ENCODE measurements at regions not wholly inside any gene's neighbourhood (a gene's known extent, or its start where the extent isn't known, plus 50 kb on each side); places are given as distances from the start of the nearest gene placed in this dataset.
"Not testable (repeated sequence)": the region's sequence is repeated elsewhere in the genome, so short reads cannot be mapped to it uniquely, and the experiment has no call there.

- Histone ChIP-seq H3K4me3 (ENCODE audit: low read depth, low read length) (no peak overlapping the region), H3K9me3 (ENCODE audit: control insufficient read depth, insufficient read depth, low read depth, low read length) (peaks cover 5% of the 10 kb centered on the region; the same call in 1 of the 2 replicates), H3K9ac (ENCODE audit: low read length) (no peak overlapping the region), H3K27ac (ENCODE audit: low read depth, low read length) (no peak overlapping the region), H3K36me3 (ENCODE audit: control insufficient read depth, insufficient read depth, low read length) (no peaks in the 10 kb centered on the region), H3K27me3 (ENCODE audit: control insufficient read depth, insufficient read depth, low read length) (no peaks in the 10 kb centered on the region), H3K4me1 (ENCODE audit: control insufficient read depth, insufficient read depth, low read length) (no peaks in the 10 kb centered on the region)
Measured at GRCh38 chr13:22821589-22821988, 359.2 kb upstream of the SGCG start.

DNA sequence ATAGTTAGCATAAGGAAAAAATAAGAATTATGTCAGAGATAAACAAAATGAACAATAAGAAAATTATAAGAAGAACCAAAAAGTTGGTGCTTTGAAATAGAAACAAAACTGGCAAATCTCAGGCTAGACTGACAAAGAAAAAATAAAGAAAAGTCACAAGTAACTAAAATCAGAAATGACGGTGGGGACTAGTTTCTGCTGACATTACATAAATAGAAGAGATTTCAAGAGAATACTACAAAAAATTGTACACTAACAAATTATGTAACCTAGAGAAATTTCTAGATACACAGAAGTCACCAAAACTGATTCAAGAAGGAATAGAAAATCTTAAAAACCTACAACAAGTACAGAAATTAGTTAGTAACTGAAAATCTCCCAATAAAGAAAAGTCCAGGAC is 355.6 kb upstream of the SGCG start:
- H3K9ac ChIP-seq (ENCODE audit: low read length), result no peak overlapping the region
- H3K9me3 ChIP-seq (ENCODE audit: control insufficient read depth, insufficient read depth, low read depth, low read length), result peaks cover 4% of the 10 kb centered on the region; the same call in 1 of the 2 replicates
- no peak overlapping the region for H3K4me3 ChIP-seq (ENCODE audit: low read depth, low read length)
- H3K27ac ChIP-seq (ENCODE audit: low read depth, low read length), result no peak overlapping the region
- H3K27me3 ChIP-seq (ENCODE audit: control insufficient read depth, insufficient read depth, low read length), result no peaks in the 10 kb centered on the region
- no peaks in the 10 kb centered on the region for H3K36me3 ChIP-seq (ENCODE audit: control insufficient read depth, insufficient read depth, low read length)
- no peaks in the 10 kb centered on the region for H3K4me1 ChIP-seq (ENCODE audit: control insufficient read depth, insufficient read depth, low read length)

DNA sequence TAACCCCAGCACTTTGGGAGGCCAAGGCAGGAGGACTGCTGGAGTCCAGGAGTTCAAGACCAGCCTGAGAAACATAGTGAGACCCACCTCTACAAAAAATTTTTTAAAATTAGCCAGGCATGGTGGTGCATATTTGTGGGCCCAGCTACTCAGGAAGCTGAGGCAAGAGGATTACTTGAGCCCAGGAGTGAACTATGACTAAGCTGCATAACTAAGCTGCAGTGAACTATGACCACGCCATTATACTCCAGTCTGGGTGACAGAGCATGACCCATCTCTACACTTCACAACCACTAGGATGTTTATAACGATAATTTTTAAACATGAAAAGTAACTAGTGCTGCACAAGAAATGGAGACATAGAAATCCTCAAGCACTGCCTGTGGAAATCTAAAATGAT is 352.7 kb upstream of the SGCG start:
- no peaks in the 10 kb centered on the region for H3K4me1 ChIP-seq (ENCODE audit: control insufficient read depth, insufficient read depth, low read length)
- no peaks in the 10 kb centered on the region for H3K27me3 ChIP-seq (ENCODE audit: control insufficient read depth, insufficient read depth, low read length)
- no peak overlapping the region for H3K9ac ChIP-seq (ENCODE audit: low read length)
- peaks cover 3% of the 10 kb centered on the region; the same call in 1 of the 2 replicates for H3K9me3 ChIP-seq (ENCODE audit: control insufficient read depth, insufficient read depth, low read depth, low read length)
- no peak overlapping the region for H3K4me3 ChIP-seq (ENCODE audit: low read depth, low read length)
- H3K27ac ChIP-seq (ENCODE audit: low read depth, low read length), result no peak overlapping the region
- H3K36me3 ChIP-seq (ENCODE audit: control insufficient read depth, insufficient read depth, low read length), result no peaks in the 10 kb centered on the region

DNA sequence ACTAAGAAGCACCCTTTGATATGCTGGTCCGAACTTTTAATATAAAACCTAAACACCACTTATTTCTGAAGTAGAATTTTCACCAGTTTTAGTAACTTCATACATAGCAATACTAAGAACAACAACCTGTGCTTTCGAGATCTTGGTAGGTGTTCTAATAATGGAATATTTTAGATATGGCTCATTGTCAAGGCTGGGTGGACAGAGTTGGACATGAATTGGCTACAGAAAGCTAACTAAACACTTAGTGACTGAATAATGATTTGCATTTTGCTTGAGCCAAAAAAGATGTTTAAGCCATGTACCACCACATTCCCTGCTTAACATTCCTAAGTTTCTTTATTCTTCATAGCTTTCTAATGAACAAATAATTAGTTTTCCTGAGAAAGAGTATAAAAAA is 344.3 kb upstream of the SGCG start:
- Histone ChIP-seq H3K9ac (ENCODE audit: low read length) (no peak overlapping the region), H3K36me3 (ENCODE audit: control insufficient read depth, insufficient read depth, low read length) (no peaks in the 10 kb centered on the region), H3K4me1 (ENCODE audit: control insufficient read depth, insufficient read depth, low read length) (no peaks in the 10 kb centered on the region), H3K4me3 (ENCODE audit: low read depth, low read length) (no peak overlapping the region), H3K9me3 (ENCODE audit: control insufficient read depth, insufficient read depth, low read depth, low read length) (no peaks in the 10 kb centered on the region), H3K27me3 (ENCODE audit: control insufficient read depth, insufficient read depth, low read length) (no peaks in the 10 kb centered on the region), H3K27ac (ENCODE audit: low read depth, low read length) (no peak overlapping the region)

DNA sequence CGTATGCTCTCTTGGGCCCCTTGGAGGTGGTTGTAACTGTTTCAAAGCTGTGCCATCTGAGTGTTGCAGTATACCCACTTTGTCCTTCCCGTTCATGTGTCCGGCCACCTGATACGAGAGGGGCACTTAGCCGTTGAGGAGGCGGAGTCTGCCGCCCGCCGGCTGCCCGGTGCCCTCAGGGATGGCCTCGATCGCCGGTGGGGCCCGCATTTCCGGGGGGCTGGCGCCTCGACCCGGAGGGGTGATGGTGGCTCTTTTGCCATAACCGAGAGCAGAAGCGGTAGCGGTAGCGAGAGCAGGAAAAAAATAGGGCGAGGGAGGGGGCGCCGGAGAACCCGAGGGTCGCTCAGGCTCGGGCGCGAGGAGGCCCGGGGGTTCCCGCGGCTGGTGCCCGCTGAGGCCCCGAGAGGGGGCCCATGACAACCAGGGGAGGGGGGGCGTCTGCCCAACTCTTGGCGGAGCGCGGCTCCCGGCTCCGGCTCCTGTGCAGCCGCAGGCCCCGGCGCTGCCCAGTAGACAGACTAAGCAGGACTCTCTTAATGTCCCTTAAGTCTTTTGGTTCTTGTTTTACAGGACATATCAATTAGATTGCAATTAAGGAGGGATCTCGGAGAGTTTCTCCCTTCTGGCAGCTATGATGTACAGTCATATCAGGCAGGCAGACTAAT is 342.7 kb upstream of the SGCG start:
- no peak overlapping the region for H3K4me3 ChIP-seq (ENCODE audit: low read depth, low read length)
- no peak overlapping the region for H3K9ac ChIP-seq (ENCODE audit: low read length)
- H3K36me3 ChIP-seq (ENCODE audit: control insufficient read depth, insufficient read depth, low read length), result no peaks in the 10 kb centered on the region
- H3K4me1 ChIP-seq (ENCODE audit: control insufficient read depth, insufficient read depth, low read length), result no peaks in the 10 kb centered on the region
- no peaks in the 10 kb centered on the region for H3K27me3 ChIP-seq (ENCODE audit: control insufficient read depth, insufficient read depth, low read length)
- no peak overlapping the region for H3K27ac ChIP-seq (ENCODE audit: low read depth, low read length)
- H3K9me3 ChIP-seq (ENCODE audit: control insufficient read depth, insufficient read depth, low read depth, low read length), result no peaks in the 10 kb centered on the region

- Histone ChIP-seq H3K27ac (ENCODE audit: low read depth, low read length) (no peak overlapping the region), H3K9ac (ENCODE audit: low read length) (no peak overlapping the region), H3K4me1 (ENCODE audit: control insufficient read depth, insufficient read depth, low read length) (no peaks in the 10 kb centered on the region), H3K9me3 (ENCODE audit: control insufficient read depth, insufficient read depth, low read depth, low read length) (no peaks in the 10 kb centered on the region), H3K27me3 (ENCODE audit: control insufficient read depth, insufficient read depth, low read length) (no peaks in the 10 kb centered on the region), H3K4me3 (ENCODE audit: low read depth, low read length) (no peak overlapping the region), H3K36me3 (ENCODE audit: control insufficient read depth, insufficient read depth, low read length) (no peaks in the 10 kb centered on the region)
Measured at GRCh38 chr13:22839603-22840530, 340.9 kb upstream of the SGCG start.

DNA sequence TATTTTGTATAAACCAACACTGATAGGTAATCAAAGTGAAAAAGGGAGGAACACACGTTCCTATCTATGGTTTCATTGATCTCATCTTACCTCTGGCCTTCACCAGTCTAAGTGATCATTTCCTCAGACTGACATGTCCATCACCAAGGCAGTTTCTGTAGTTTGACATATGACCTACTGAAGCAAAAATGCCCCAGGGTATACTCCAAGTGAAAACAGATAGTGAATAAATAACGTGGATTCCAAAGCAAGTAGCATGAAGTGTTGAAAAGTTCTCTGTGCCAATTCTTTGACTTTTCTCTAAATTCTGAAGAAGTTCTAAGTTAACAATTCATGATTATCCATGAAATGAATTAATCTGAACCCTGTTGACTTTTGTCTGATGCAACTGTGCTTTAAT is 334.2 kb upstream of the SGCG start:
- Histone ChIP-seq H3K4me3 (ENCODE audit: low read depth, low read length) (no peak overlapping the region), H3K9me3 (ENCODE audit: control insufficient read depth, insufficient read depth, low read depth, low read length) (no peaks in the 10 kb centered on the region), H3K9ac (ENCODE audit: low read length) (no peak overlapping the region), H3K27me3 (ENCODE audit: control insufficient read depth, insufficient read depth, low read length) (no peaks in the 10 kb centered on the region), H3K4me1 (ENCODE audit: control insufficient read depth, insufficient read depth, low read length) (peaks cover 15% of the 10 kb centered on the region), H3K36me3 (ENCODE audit: control insufficient read depth, insufficient read depth, low read length) (no peaks in the 10 kb centered on the region), H3K27ac (ENCODE audit: low read depth, low read length) (no peak overlapping the region)

DNA sequence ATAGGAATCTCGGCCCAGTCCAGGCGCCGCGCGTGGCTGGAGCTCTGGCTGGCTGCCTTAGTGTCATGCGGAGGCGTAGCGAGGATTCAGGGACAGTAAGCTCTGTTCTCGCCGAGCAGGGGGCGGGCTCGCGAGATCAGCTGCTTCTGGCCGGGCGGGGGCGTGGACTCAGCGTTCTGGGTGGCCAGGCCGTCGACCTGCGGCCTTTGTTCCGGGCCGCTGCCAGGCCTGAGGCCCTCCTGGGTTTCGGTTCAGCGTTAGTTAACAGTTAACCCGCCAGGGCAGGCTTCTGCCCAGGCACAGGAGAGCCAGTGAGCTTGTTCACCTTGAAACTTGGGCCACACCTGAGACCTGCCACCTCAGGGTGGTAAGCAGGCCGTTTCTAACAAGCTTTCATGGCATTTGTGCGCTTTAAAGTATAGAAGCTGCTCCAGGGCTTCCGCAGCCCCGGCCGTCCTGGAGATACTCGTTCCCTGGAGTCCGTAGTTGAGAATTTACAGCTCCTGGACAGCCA is 332.2 kb upstream of the SGCG start:
- Histone ChIP-seq H3K4me1 (ENCODE audit: control insufficient read depth, insufficient read depth, low read length) (peaks cover 15% of the 10 kb centered on the region), H3K27me3 (ENCODE audit: control insufficient read depth, insufficient read depth, low read length) (no peaks in the 10 kb centered on the region), H3K27ac (ENCODE audit: low read depth, low read length) (peak overlapping the region; percentile 63; the same call in 1 of the 2 replicates), H3K9me3 (ENCODE audit: control insufficient read depth, insufficient read depth, low read depth, low read length) (no peaks in the 10 kb centered on the region), H3K9ac (ENCODE audit: low read length) (peak overlapping the region; percentile 64), H3K4me3 (ENCODE audit: low read depth, low read length) (no peak overlapping the region), H3K36me3 (ENCODE audit: control insufficient read depth, insufficient read depth, low read length) (no peaks in the 10 kb centered on the region)

DNA sequence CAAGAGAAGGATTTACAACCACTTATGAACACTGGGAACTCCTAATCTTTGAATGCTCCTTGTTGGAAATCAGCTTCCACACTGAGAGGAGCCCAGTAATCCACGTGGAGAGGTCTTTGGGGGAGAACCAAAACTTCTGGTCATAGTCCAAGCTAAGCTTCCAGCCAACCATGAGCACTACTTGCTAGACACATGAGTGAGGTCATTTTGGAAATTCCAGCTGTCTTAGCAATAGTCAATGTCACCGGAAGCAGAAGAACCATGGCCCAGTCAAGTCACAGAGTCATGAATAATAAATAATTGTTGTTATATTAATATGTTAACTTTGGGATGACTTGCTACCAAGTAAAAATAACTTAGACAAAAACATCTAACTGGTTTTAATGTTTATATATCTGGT is 324.9 kb upstream of the SGCG start:
- Histone ChIP-seq H3K36me3 (ENCODE audit: control insufficient read depth, insufficient read depth, low read length) (no peaks in the 10 kb centered on the region), H3K9me3 (ENCODE audit: control insufficient read depth, insufficient read depth, low read depth, low read length) (peaks cover 18% of the 10 kb centered on the region; the same call in 1 of the 2 replicates), H3K27ac (ENCODE audit: low read depth, low read length) (no peak overlapping the region), H3K27me3 (ENCODE audit: control insufficient read depth, insufficient read depth, low read length) (no peaks in the 10 kb centered on the region), H3K9ac (ENCODE audit: low read length) (no peak overlapping the region), H3K4me1 (ENCODE audit: control insufficient read depth, insufficient read depth, low read length) (no peaks in the 10 kb centered on the region), H3K4me3 (ENCODE audit: low read depth, low read length) (no peak overlapping the region)

GRCh38 chr13:22858980-22859379 is 321.8 kb upstream of the SGCG start:
- not testable (repeated sequence) for H3K36me3 ChIP-seq (ENCODE audit: control insufficient read depth, insufficient read depth, low read length); H3K27me3 ChIP-seq (ENCODE audit: control insufficient read depth, insufficient read depth, low read length)

GRCh38 chr13:22859411-22859810 is 321.4 kb upstream of the SGCG start:
- not testable (repeated sequence) for H3K36me3 ChIP-seq (ENCODE audit: control insufficient read depth, insufficient read depth, low read length); H3K9ac ChIP-seq (ENCODE audit: low read length); H3K4me3 ChIP-seq (ENCODE audit: low read depth, low read length); H3K27me3 ChIP-seq (ENCODE audit: control insufficient read depth, insufficient read depth, low read length); H3K27ac ChIP-seq (ENCODE audit: low read depth, low read length); H3K4me1 ChIP-seq (ENCODE audit: control insufficient read depth, insufficient read depth, low read length)
- peaks cover 18% of the 10 kb centered on the region; the same call in 1 of the 2 replicates for H3K9me3 ChIP-seq (ENCODE audit: control insufficient read depth, insufficient read depth, low read depth, low read length)

More at GRCh38 chr13:22858980-22859379, 321.8 kb upstream of the SGCG start:
- not testable (repeated sequence) for H3K27ac ChIP-seq (ENCODE audit: low read depth, low read length); H3K4me1 ChIP-seq (ENCODE audit: control insufficient read depth, insufficient read depth, low read length); H3K9ac ChIP-seq (ENCODE audit: low read length); H3K4me3 ChIP-seq (ENCODE audit: low read depth, low read length)
- peaks cover 18% of the 10 kb centered on the region; the same call in 1 of the 2 replicates for H3K9me3 ChIP-seq (ENCODE audit: control insufficient read depth, insufficient read depth, low read depth, low read length)
